A673 (cell line): ENCODE measurements at regions not wholly inside any gene's neighbourhood (a gene's known extent, or its start where the extent isn't known, plus 50 kb on each side); places are given as distances from the start of the nearest gene placed in this dataset.

ENCODE experiments used
- BruUV-seq: library from RNA; stranded (reverse); fragments of 400-500 nt; replicated peaks from 2 replicates; lab custom pipeline; 2021; lab: Mats Ljungman, UMichigan
- CTCF ChIA-PET: fragments of 300-600 bp; sonication (Branson Sonifier 250); formaldehyde crosslinking; loops from one replicate; lab custom pipeline; 2022; ENCODE audit warnings: antibody characterized with exemption; lab: Charles Lee
- POLR2A ChIA-PET: fragments of 300-600 bp; sonication (Branson Sonifier 250); formaldehyde crosslinking; loops from one replicate; lab custom pipeline; 2022; ENCODE audit warnings: antibody characterized with exemption; ENCODE audit not compliant: low non-redundant PET; lab: Charles Lee
- DNase-seq: peaks from one replicate; pipeline ENCODE4 v3.0.0-alpha.2; 2015; ENCODE audit warnings: low spot score
- H3K27ac ChIP-seq: fragments of 200-600 bp; sonication (generic); 2 replicates; pipeline ENCODE4 v1.5.1; 2016; ENCODE audit warnings: mixed run types, low read depth, mild to moderate bottlenecking, mixed read lengths, antibody characterized with exemption, low read length; ENCODE audit not compliant: poor library complexity, severe bottlenecking
- H3K27me3 ChIP-seq: fragments of 200-600 bp; sonication (generic); replicated peaks from 2 replicates; pipeline ENCODE4 v1.6.1; 2017; ENCODE audit warnings: mixed run types, low read depth, mild to moderate bottlenecking, mixed read lengths, antibody characterized with exemption, low read length; ENCODE audit not compliant: insufficient read depth, poor library complexity
- H3K36me3 ChIP-seq: fragments of 200-600 bp; sonication (generic); 2 replicates; pipeline ENCODE4 v1.6.1; 2016; ENCODE audit warnings: mixed run types, mild to moderate bottlenecking, mixed read lengths, antibody characterized with exemption, low read length; ENCODE audit not compliant: insufficient read depth, poor library complexity, severe bottlenecking
- H3K4me1 ChIP-seq: fragments of 200-600 bp; sonication (generic); 2 replicates; pipeline ENCODE4 v1.6.1; 2017; ENCODE audit warnings: mixed run types, mild to moderate bottlenecking, mixed read lengths, antibody characterized with exemption, low read length; ENCODE audit not compliant: insufficient read depth, poor library complexity, severe bottlenecking
- H3K4me3 ChIP-seq: fragments of 200-600 bp; sonication (generic); 2 replicates; pipeline ENCODE4 v1.5.1; 2016; ENCODE audit warnings: low read depth, mixed run types, mild to moderate bottlenecking, mixed read lengths, low read length; ENCODE audit not compliant: poor library complexity, severe bottlenecking
- H3K9me3 ChIP-seq: fragments of 200-600 bp; sonication (generic); 2 replicates; pipeline ENCODE4 v1.6.1; 2016; ENCODE audit warnings: mixed run types, low read depth, mild to moderate bottlenecking, mixed read lengths, antibody characterized with exemption, low read length; ENCODE audit not compliant: poor library complexity, severe bottlenecking
- EZH2 ChIP-seq: fragments of 200-600 bp; sonication (generic); IDR thresholded peaks from 2 replicates; pipeline ENCODE4 v1.6.1; 2017; ENCODE audit warnings: borderline replicate concordance, low read depth, mild to moderate bottlenecking, mixed read lengths, antibody characterized with exemption, low read length; ENCODE audit not compliant: poor library complexity, severe bottlenecking
- intact Hi-C: fragments of 100-400 bp; cut with micrococcal nuclease; formaldehyde crosslinking; loops from one replicate; pipeline ENCODE4 v1.10.0; 2022; ENCODE audit not compliant: unreplicated experiment
- TF ChIP-seq, protein P1 (sequence below): fragments of 300-800, 200-600 bp; sonication (generic); conservative IDR thresholded peaks from 2 replicates; pipeline ENCODE4 v1.5.1; 2017; ENCODE audit warnings: low read depth, mild to moderate bottlenecking, antibody characterized with exemption, low read length, moderate library complexity, mixed read lengths

DNA sequence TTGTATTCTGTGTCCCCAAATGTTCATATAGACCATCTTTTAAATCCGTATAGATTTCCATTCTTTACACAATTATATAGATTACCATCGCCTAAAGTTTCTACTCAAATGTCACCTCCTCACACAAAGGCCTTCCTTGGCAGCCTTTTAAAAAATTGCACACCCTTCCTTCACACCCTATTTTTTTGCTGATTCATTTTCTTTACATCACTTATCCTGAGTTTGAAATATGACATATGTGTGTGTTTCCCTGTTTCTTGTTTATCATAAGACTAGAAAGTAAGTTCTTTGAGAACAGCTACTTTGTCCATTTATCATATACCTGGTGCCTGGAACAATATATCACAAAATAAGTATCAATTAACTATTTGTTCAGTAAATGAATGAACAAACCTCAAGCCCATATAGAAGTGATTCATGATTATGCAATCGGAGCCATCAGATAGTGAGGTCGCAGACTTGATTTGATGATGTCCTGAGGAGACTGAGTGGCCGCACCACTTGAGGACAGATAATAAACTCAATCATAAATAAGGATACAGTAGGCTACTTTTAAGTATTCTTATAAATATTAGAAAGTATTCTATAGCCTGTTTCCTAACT is 327.4 kb upstream of the ZC3H12C start:
- BruUV-seq = no TSS peak
- Histone ChIP-seq H3K27me3 (no peaks in the 10 kb centered on the region), H3K4me1 (no peaks in the 10 kb centered on the region), H3K9me3 (no peaks in the 10 kb centered on the region), H3K36me3 (no peaks in the 10 kb centered on the region), H3K4me3 (no peak overlapping the region), H3K27ac (no peak overlapping the region)
- ChIA-PET CTCF (no interaction called here), POLR2A (no interaction called here)
- DNase-seq = no peak
- TF ChIP-seq, protein P1, sequence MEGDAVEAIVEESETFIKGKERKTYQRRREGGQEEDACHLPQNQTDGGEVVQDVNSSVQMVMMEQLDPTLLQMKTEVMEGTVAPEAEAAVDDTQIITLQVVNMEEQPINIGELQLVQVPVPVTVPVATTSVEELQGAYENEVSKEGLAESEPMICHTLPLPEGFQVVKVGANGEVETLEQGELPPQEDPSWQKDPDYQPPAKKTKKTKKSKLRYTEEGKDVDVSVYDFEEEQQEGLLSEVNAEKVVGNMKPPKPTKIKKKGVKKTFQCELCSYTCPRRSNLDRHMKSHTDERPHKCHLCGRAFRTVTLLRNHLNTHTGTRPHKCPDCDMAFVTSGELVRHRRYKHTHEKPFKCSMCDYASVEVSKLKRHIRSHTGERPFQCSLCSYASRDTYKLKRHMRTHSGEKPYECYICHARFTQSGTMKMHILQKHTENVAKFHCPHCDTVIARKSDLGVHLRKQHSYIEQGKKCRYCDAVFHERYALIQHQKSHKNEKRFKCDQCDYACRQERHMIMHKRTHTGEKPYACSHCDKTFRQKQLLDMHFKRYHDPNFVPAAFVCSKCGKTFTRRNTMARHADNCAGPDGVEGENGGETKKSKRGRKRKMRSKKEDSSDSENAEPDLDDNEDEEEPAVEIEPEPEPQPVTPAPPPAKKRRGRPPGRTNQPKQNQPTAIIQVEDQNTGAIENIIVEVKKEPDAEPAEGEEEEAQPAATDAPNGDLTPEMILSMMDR = no peak
- no peak for TF ChIP-seq EZH2
- intact Hi-C loops = no loop called here

DNA sequence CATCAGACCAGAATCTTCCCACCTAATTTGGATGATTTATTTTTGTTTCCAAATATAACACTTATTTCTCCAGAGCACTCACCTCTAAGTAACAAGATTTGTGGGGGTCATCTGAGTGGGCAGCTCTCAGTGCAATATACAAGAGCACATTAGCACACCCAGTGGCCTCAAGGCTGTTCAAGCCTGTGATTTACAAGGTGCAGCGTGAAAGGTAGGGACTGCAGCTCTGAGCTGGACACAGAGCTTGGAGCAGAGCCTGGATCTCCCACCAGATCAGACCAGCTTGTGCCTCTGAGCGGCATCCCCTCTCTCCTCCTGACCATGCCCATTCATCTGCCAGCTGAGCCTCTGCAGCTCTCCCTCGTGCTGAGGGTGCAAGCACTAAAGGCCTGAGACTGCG is 323.3 kb upstream of the ZC3H12C start:
- H3K4me3 ChIP-seq = no peak overlapping the region
- H3K4me1 ChIP-seq = no peaks in the 10 kb centered on the region
- no peaks in the 10 kb centered on the region for H3K27me3 ChIP-seq
- intact Hi-C loops = no loop called here
- ChIA-PET CTCF (no interaction called here), POLR2A (no interaction called here)
- no peak overlapping the region for H3K27ac ChIP-seq
- no peaks in the 10 kb centered on the region for H3K9me3 ChIP-seq
- BruUV-seq = no TSS peak
- H3K36me3 ChIP-seq = no peaks in the 10 kb centered on the region
- TF ChIP-seq, protein P1 = no peak
- TF ChIP-seq EZH2 = no peak
- DNase-seq = no peak

- TF ChIP-seq, protein P1 = no peak
- no peak for TF ChIP-seq EZH2
- H3K27me3 ChIP-seq = no peaks in the 10 kb centered on the region
- H3K9me3 ChIP-seq = no peaks in the 10 kb centered on the region
- H3K4me3 ChIP-seq = no peak overlapping the region
- POLR2A ChIA-PET = no interaction called here
- no peaks in the 10 kb centered on the region for H3K4me1 ChIP-seq
- intact Hi-C loops = no loop called here
- H3K36me3 ChIP-seq = no peaks in the 10 kb centered on the region
- H3K27ac ChIP-seq = no peak overlapping the region
- no peak for DNase-seq
- BruUV-seq = no TSS peak
- CTCF ChIA-PET = no interaction called here
Observed at GRCh38 chr11:109770323-109770722, 322.9 kb upstream of the ZC3H12C start.
